ENCODE measurements at regions not wholly inside any gene's neighbourhood (a gene's known extent, or its start where the extent isn't known, plus 50 kb on each side); places are given as distances from the start of the nearest gene placed in this dataset.
"Not testable (repeated sequence)": the region's sequence is repeated elsewhere in the genome, so short reads cannot be mapped to it uniquely, and the experiment has no call there.

- no peak for DNase-seq
Measured at GRCh38 chr3:10628891-10629670, 123.7 kb upstream of the ATP2B2 start.

GRCh38 chr3:10629671-10630040, 124.3 kb upstream of the ATP2B2 start:
- no peak for DNase-seq

- DNase-seq = no peak
Measured at GRCh38 chr3:10631224-10631623, 125.8 kb upstream of the ATP2B2 start.

GRCh38 chr3:10632125-10632524, 126.7 kb upstream of the ATP2B2 start:
- no peak for DNase-seq

- no peak for DNase-seq
Measured at GRCh38 chr3:10632741-10633140, 127.4 kb upstream of the ATP2B2 start.

GRCh38 chr3:10635446-10636076, 130.2 kb upstream of the ATP2B2 start:
- DNase-seq = no peak

- DNase-seq = no peak
Measured at GRCh38 chr3:10637342-10637741, 132.0 kb upstream of the ATP2B2 start.

- DNase-seq = no peak
Measured at GRCh38 chr3:10638466-10638865, 133.1 kb upstream of the ATP2B2 start.

GRCh38 chr3:10641760-10642159, 136.4 kb upstream of the ATP2B2 start:
- DNase-seq = no peak

- DNase-seq = no peak
Measured at GRCh38 chr3:10644189-10644588, 138.8 kb upstream of the ATP2B2 start.

GRCh38 chr3:10645800-10646199, 140.4 kb upstream of the ATP2B2 start:
- DNase-seq = no peak

GRCh38 chr3:10646531-10647335, 141.3 kb upstream of the ATP2B2 start:
- no peak for DNase-seq

- DNase-seq = no peak
Measured at GRCh38 chr3:10647376-10647775, 142.0 kb upstream of the ATP2B2 start.

- DNase-seq = no peak
Measured at GRCh38 chr3:10648181-10648580, 142.8 kb upstream of the ATP2B2 start.

GRCh38 chr3:10649463-10649862, 144.1 kb upstream of the ATP2B2 start:
- DNase-seq = not testable (repeated sequence)

GRCh38 chr3:10651506-10651905, 146.1 kb upstream of the ATP2B2 start:
- DNase-seq = no peak

- DNase-seq = no peak
Measured at GRCh38 chr3:10653241-10653640, 147.9 kb upstream of the ATP2B2 start.

- no peak for DNase-seq
Measured at GRCh38 chr3:10653866-10654611, 148.7 kb upstream of the ATP2B2 start.

GRCh38 chr3:10655105-10655504, 149.7 kb upstream of the ATP2B2 start:
- DNase-seq = no peak

GRCh38 chr3:10657339-10657738, 152.0 kb upstream of the ATP2B2 start:
- not testable (repeated sequence) for DNase-seq

GRCh38 chr3:10665592-10665991, 150.4 kb upstream of the SLC6A11 start:
- DNase-seq = no peak

- DNase-seq = no peak
Measured at GRCh38 chr3:10666621-10667020, 149.4 kb upstream of the SLC6A11 start.

- no peak for DNase-seq
Measured at GRCh38 chr3:10667269-10667668, 148.8 kb upstream of the SLC6A11 start.
